ENCODE measurements at regions not wholly inside any gene's neighbourhood (a gene's known extent, or its start where the extent isn't known, plus 50 kb on each side); places are given as distances from the start of the nearest gene placed in this dataset.

DNA sequence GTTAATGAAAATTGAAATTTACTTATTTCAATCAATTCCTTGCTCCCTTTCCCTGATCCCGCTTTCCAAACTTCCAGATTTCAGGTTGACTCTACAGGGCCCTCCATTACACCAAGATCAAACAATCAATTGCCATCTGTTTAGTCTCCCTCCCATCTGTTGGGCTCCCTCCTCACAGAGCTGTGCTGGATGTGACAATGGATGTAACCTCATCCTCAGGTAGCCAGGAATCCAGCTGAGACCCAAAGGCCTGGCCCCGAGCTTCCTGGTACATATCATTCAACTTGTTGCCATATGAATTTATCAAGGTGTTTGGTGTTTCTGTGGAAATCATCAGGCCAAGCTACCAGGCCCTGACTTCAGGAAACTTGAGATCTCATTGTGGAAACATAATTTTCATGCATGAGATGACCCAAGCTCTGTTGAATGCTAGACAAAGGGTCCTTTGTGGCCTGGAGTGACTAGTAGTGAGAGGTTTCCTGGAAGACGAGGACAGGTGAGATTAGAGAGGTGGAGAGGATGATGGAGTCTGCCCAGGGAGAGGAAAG, 148.6 kb upstream of the PDE1C start:
- no peak for DNase-seq (ENCODE audit: low read depth)
- TF ChIP-seq, protein P1, sequence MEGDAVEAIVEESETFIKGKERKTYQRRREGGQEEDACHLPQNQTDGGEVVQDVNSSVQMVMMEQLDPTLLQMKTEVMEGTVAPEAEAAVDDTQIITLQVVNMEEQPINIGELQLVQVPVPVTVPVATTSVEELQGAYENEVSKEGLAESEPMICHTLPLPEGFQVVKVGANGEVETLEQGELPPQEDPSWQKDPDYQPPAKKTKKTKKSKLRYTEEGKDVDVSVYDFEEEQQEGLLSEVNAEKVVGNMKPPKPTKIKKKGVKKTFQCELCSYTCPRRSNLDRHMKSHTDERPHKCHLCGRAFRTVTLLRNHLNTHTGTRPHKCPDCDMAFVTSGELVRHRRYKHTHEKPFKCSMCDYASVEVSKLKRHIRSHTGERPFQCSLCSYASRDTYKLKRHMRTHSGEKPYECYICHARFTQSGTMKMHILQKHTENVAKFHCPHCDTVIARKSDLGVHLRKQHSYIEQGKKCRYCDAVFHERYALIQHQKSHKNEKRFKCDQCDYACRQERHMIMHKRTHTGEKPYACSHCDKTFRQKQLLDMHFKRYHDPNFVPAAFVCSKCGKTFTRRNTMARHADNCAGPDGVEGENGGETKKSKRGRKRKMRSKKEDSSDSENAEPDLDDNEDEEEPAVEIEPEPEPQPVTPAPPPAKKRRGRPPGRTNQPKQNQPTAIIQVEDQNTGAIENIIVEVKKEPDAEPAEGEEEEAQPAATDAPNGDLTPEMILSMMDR (IDR thresholded peaks at IDR 0.05; ENCODE audit: insufficient read depth, low read length) = no peak
- no peak overlapping the region for H3K4me3 ChIP-seq (ENCODE audit: low read depth, low read length)

DNA sequence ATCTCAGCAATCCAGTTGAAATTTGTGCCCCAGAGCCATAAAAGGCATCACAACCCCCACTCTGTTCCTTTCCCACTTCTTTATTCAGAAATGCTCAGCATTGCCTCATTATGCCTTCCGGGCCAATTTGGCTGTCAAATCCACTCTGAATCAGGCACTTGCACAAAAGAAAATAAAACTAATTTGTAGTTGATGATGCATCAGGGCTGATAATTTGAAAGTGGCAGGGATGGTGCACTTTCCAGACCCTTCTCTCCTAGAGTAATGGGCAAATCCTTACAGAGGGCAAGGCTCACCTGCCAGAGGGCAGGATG, 147.9 kb upstream of the PDE1C start:
- H3K4me3 ChIP-seq (ENCODE audit: low read depth, low read length) = no peak overlapping the region
- TF ChIP-seq, protein P1 (IDR thresholded peaks at IDR 0.05; ENCODE audit: insufficient read depth, low read length) = no peak
- no peak for DNase-seq (ENCODE audit: low read depth)

DNA sequence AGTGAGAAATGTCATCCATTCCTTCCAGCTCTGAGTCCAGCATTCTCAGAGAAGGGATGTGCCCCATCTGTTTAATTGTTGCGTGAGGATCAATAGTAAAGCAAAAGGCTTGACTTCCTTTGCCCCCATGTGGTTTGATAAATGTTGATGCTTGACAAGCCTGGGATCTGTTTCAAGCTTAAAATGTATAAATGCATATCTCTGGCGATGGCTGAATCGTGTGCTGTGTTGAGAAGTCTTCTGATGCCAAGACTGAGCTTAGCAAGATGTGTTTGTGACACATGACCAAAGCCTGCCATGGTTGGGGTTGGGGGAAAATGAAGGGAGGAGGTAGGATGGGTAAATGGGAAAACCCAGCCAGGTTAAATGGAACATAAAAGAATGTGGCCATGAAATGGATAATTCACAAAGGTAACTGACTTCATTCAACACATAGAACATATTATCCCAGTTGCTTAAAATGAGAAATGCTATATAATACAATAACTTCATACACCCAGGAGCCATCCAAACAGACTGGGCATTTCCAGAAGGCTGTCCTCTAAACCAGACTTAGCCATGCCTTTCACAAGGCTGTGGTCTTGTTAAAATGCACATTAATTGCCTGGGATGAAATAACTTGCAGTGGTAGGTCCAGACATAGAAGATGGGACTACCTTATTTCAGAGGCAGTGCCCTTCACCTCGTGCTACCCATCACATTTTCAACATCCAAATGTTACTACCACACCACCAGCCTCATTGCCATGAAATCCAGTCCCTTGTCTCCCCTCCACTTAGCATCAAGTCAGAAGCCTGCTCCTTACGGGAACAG, 147.3 kb upstream of the PDE1C start:
- H3K4me3 ChIP-seq (ENCODE audit: low read depth, low read length) = no peak overlapping the region
- TF ChIP-seq, protein P1 (IDR thresholded peaks at IDR 0.05; ENCODE audit: insufficient read depth, low read length) = no peak
- DNase-seq (ENCODE audit: low read depth) = no peak

DNA sequence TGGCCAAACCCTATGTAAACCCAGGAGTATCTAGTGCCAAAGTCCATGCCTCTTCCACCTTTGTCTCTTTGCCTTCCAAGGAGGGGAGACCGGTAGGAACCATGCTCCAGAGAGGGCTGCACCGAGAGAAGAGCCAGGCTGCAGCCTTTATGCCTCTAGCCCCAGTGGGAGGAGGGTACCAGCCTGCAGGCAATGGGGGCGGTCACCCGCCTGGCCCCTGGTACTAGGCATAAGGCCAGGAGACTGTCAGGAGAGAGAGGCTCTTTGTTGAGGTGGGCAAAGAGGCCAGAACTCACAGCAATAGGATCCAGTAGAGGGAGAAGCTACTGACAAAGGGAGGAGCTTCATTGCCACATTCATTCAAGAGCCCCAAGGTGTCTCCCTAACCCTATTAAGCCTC, 146.6 kb upstream of the PDE1C start:
- TF ChIP-seq, protein P1 (IDR thresholded peaks at IDR 0.05; ENCODE audit: insufficient read depth, low read length) = no peak
- no peak for DNase-seq (ENCODE audit: low read depth)
- no peak overlapping the region for H3K4me3 ChIP-seq (ENCODE audit: low read depth, low read length)

DNA sequence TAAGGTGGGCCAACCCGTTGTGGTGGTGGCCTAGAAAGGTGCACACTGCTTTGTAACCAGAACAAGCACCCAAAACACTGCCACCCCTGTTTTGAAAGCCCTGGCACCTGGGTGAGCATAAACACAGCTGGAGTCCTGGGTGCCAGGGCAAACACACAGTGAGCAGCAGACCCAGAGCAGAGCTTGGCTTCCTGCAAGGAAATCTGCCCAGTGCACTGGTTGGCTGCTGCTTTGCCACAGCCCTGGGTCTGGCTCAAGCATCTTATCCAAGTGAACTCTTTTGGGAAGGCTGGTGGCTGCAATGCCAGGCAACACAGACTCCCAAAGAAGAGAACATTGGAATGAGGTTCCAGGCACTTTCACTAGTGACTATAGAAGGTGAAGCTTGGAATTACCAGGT, 145.5 kb upstream of the PDE1C start:
- no peak overlapping the region for H3K4me3 ChIP-seq (ENCODE audit: low read depth, low read length)
- TF ChIP-seq, protein P1 (IDR thresholded peaks at IDR 0.05; ENCODE audit: insufficient read depth, low read length) = no peak
- DNase-seq (ENCODE audit: low read depth) = no peak

DNA sequence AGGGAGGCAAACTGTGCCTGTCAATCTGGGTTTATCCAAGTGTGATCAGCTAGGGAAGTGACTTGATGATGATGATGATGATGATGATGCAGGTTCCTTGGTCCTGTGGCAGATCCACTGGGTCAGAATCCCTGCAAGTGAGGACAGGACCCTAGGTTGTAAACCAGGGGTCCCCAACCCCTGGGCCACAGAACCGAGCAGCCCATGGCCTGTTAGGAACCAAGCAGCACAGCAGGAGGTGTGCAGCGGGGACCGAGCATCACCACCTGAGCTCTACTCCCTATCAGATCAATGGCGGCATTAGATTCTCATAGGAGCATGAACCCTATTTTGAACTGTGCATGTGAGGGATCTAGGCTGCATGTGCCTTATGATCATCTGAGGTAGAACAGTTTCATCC, 144.7 kb upstream of the PDE1C start:
- TF ChIP-seq, protein P1 (IDR thresholded peaks at IDR 0.05; ENCODE audit: insufficient read depth, low read length) = no peak
- H3K4me3 ChIP-seq (ENCODE audit: low read depth, low read length) = no peak overlapping the region
- DNase-seq (ENCODE audit: low read depth) = no peak

Data from fibroblast of the aortic adventitia (primary cell).